Transverse colon (tissue), 4 donors: ENCODE measurements at regions not wholly inside any gene's neighbourhood (a gene's known extent, or its start where the extent isn't known, plus 50 kb on each side); places are given as distances from the start of the nearest gene placed in this dataset.

ENCODE experiments used
- DNase-seq: peaks from one replicate; pipeline ENCODE4 v3.0.0-alpha.2; 2019
- H3K27ac ChIP-seq, 4 donors: fragments of 200-600 bp; sonication (generic); 2 replicates each; pipeline ENCODE4 v1.5.1; 2016 to 2018; ENCODE audit warnings: inconsistent platforms in 4 of 4
- H3K27me3 ChIP-seq: fragments of 200-600 bp; sonication (generic); 2 replicates; pipeline ENCODE4 v1.5.1; 2017; ENCODE audit warnings: inconsistent platforms
- H3K36me3 ChIP-seq, 4 donors: fragments of 200-600 bp; sonication (generic); 2 replicates each; pipeline ENCODE4 v1.5.1; 2017 to 2019; ENCODE audit warnings: inconsistent platforms in 4 of 4
- H3K4me1 ChIP-seq, 4 donors: fragments of 200-600 bp; sonication (generic); 2 replicates each; pipeline ENCODE4 v1.5.1; 2017 to 2020; ENCODE audit warnings: inconsistent platforms in 4 of 4
- H3K4me3 ChIP-seq, 4 donors: fragments of 200-600 bp; sonication (generic); 1 replicate in 1 of 4; 2 replicates in 3 of 4; pipeline versions ENCODE4 v1.5.1 to v1.6.1; 2017 to 2019; ENCODE audit warnings: inconsistent platforms in 4 of 4
- H3K9me3 ChIP-seq, 2 donors: fragments of 200-600 bp; sonication (generic); 2 replicates each; pipeline ENCODE4 v1.5.1; 2017 to 2019; ENCODE audit warnings: inconsistent platforms in 2 of 2
- EP300 ChIP-seq: sonication (generic); formaldehyde crosslinking; IDR thresholded peaks from one replicate; pipeline ENCODE4 v1.6.1; 2017; ENCODE audit warnings: antibody characterized with exemption, low read depth
- POLR2A ChIP-seq: fragments of 450-650 bp; IDR thresholded peaks from one replicate; pipeline ENCODE4 v1.6.1; 2016; ENCODE audit warnings: antibody characterized with exemption, mild to moderate bottlenecking, moderate library complexity
- POLR2AphosphoS5 ChIP-seq, 3 donors: sonication (generic); formaldehyde crosslinking; IDR thresholded peaks; one replicate each; pipeline ENCODE4 v1.6.1; 2016; ENCODE audit warnings: antibody characterized with exemption in 3 of 3
- WGBS, 2 donors: methylation state at CpG; one replicate each; pipeline ENCODE4 v1.1.5; 2018; ENCODE audit warnings: low coverage in 1 of 2; 5-methylcytosine and 5-hydroxymethylcytosine counted together
- in situ Hi-C, 4 donors: fragments of 200-750 bp; cut with MboI; loops; one replicate each; pipeline versions ENCODE4 v1.15.0 to v1.15.1; 2017; ENCODE audit warnings: low sequenced_read_pairs in 3 of 4, low pct_ligation_motif_present in 1 of 4, low pct_unique_long_range_greater_than_20kb in 1 of 4
- intact Hi-C: fragments of 100-400 bp; cut with DNase I; formaldehyde crosslinking; loops from one replicate; pipeline ENCODE4 v1.15.1; 2023; ENCODE audit warnings: low total_unique reads
- TF ChIP-seq, protein P1 (sequence below), 5 experiments: fragments of 200-600 bp in 3 of 5; fragments of 450-650 bp in 2 of 5; sonication (generic) in 3 of 5; IDR thresholded peaks; 1 replicate in 2 of 5; 2 replicates in 3 of 5; pipeline ENCODE4 v1.5.1; 2016 to 2017; ENCODE audit warnings: antibody characterized with exemption in 5 of 5, inconsistent platforms in 3 of 5, mild to moderate bottlenecking in 2 of 5, moderate library complexity in 1 of 5

DNA sequence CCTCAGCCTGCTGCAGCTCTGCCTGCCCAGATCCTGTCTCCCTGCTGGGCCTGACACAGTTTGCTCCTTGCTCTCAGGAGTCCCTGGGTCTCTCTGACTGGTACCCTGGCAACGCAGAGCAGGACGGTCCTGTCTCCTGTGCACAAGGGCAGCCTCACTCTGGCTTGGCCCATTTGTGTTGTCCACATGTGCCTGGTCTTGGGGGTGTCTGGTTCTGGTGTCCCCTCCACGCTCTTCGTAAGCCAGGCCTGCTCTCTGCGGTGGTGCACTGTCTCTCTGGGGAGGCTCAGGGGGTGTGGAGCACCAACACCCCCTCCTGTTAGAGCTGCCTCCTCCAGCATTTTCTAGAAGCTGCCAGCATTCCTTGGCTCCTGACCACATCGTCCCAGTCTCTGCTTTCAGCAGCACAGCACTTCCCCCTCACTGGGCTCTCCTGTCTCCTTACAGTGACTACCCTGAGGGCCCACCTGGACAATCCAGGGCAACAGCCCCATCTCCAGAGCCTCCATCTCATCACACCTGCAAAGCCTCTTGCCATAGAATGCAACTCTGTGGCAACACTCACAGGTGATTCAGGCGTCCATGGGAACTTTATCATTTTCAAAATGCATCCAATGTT is 235.6 kb upstream of the HS6ST1 start:
- DNase-seq = no peak
- no peaks in the 10 kb centered on the region for H3K27me3 ChIP-seq
- TF ChIP-seq POLR2AphosphoS5 (IDR thresholded peaks at IDR 0.05) (no peak), POLR2A (no peak)
- TF ChIP-seq, protein P1, sequence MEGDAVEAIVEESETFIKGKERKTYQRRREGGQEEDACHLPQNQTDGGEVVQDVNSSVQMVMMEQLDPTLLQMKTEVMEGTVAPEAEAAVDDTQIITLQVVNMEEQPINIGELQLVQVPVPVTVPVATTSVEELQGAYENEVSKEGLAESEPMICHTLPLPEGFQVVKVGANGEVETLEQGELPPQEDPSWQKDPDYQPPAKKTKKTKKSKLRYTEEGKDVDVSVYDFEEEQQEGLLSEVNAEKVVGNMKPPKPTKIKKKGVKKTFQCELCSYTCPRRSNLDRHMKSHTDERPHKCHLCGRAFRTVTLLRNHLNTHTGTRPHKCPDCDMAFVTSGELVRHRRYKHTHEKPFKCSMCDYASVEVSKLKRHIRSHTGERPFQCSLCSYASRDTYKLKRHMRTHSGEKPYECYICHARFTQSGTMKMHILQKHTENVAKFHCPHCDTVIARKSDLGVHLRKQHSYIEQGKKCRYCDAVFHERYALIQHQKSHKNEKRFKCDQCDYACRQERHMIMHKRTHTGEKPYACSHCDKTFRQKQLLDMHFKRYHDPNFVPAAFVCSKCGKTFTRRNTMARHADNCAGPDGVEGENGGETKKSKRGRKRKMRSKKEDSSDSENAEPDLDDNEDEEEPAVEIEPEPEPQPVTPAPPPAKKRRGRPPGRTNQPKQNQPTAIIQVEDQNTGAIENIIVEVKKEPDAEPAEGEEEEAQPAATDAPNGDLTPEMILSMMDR (IDR thresholded peaks at IDR 0.05) = no peak
- H3K36me3 ChIP-seq = no peaks in the 10 kb centered on the region
- intact Hi-C loops = no loop called here
- no peaks in the 10 kb centered on the region for H3K4me1 ChIP-seq
- H3K4me3 ChIP-seq = no peak overlapping the region
- H3K9me3 ChIP-seq = no peaks in the 10 kb centered on the region
- H3K27ac ChIP-seq = no peak overlapping the region
- WGBS, 2 donors = 87% methylated on average over 6 of the region's 7 CpGs; no CpG with 5 or more reads in 1 of the 2 donors
- in situ Hi-C loops = no loop called here

DNA sequence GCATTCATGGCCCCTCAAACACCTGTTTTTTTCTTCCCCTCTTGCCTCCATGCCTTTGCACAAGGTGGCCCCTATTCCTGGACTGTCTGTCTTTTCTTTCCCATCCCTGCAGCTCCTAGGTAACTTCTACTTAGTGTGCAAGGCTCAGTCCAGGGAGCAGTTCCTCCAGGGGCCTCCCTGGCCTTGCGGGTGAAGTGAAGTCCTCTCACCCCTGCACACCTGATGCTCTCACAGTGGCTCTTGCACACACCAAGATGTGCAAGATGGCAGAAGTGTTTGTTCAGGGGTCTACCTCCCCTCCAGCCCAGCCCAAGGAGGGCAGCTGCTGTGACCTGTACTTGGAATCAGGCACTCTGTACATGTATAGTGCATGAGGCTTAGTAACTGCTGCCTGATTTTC is 236.8 kb upstream of the HS6ST1 start:
- TF ChIP-seq POLR2AphosphoS5 (IDR thresholded peaks at IDR 0.05) (no peak), EP300 (no peak), POLR2A (no peak)
- TF ChIP-seq, protein P1 (IDR thresholded peaks at IDR 0.05) = no peak
- WGBS, 2 donors = 95% methylated on average over 1 of the region's 1 CpG; no CpG with 5 or more reads in 1 of the 2 donors
- H3K4me3 ChIP-seq = no peak overlapping the region
- in situ Hi-C loops = no loop called here
- intact Hi-C loops = no loop called here
- no peak for DNase-seq
- H3K4me1 ChIP-seq = no peaks in the 10 kb centered on the region
- H3K36me3 ChIP-seq = no peaks in the 10 kb centered on the region
- H3K27ac ChIP-seq = no peak overlapping the region
- H3K9me3 ChIP-seq = no peaks in the 10 kb centered on the region
- H3K27me3 ChIP-seq = no peaks in the 10 kb centered on the region

DNA sequence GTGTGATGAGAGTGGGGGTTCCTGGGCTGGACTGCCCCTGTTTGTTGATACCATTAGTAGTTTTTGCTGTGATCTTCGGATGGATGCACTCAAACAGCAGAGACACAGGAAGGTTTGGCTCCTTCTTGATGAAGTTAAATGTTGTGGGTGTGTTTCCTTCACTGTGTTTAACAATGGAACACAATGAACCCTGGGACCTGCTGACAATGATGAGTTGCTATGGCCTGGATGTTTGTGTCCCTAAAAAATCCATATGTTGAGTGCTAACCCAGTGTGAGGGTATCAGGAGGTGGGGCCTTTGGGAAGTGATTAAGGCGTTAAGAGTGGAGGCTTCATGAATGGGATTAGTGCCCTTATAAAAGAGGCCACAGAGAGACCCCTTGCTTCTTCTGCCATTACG is 237.4 kb upstream of the HS6ST1 start:
- TF ChIP-seq, protein P1 (IDR thresholded peaks at IDR 0.05) = no peak
- TF ChIP-seq EP300 = no peak
- no peak for TF ChIP-seq POLR2A
- no peak for TF ChIP-seq POLR2AphosphoS5 (IDR thresholded peaks at IDR 0.05)
- intact Hi-C loops (no loop called here), in situ Hi-C loops (no loop called here)
- H3K27me3 ChIP-seq = no peaks in the 10 kb centered on the region
- no peaks in the 10 kb centered on the region for H3K36me3 ChIP-seq
- no peak overlapping the region for H3K27ac ChIP-seq
- H3K4me1 ChIP-seq = no peaks in the 10 kb centered on the region
- no peak overlapping the region for H3K4me3 ChIP-seq
- 69% methylated on average over 3 of the region's 3 CpGs; no CpG with 5 or more reads in 1 of the 2 donors for WGBS, 2 donors
- DNase-seq = no peak
- no peaks in the 10 kb centered on the region for H3K9me3 ChIP-seq

DNA sequence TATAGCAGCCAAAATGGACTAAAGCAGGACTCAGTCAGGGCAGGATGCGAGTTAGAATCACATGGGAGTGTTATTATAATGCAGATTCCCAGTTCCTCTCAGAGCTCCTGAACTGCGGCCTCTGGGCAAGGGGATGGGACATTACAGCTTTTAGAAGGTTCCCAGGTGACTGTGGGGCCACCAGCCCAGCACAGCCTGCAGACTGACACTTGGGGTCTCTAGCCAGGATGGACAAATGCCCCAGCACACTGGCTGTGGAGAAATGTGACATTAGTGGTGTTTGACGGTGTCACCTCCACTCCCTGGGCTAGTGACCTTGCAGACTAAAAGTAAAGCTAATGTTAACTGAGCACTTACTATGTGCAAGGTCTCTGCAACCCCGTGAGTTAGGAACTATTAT is 238.0 kb upstream of the HS6ST1 start:
- Histone ChIP-seq H3K9me3 (no peaks in the 10 kb centered on the region), H3K4me1 (no peaks in the 10 kb centered on the region), H3K27ac (no peak overlapping the region), H3K36me3 (no peaks in the 10 kb centered on the region), H3K4me3 (no peak overlapping the region), H3K27me3 (no peaks in the 10 kb centered on the region)
- no peak for TF ChIP-seq POLR2A
- no peak for TF ChIP-seq POLR2AphosphoS5 (IDR thresholded peaks at IDR 0.05)
- TF ChIP-seq, protein P1 (IDR thresholded peaks at IDR 0.05) = no peak
- TF ChIP-seq EP300 = no peak
- DNase-seq = no peak
- in situ Hi-C loops (no loop called here), intact Hi-C loops (no loop called here)
- 87% methylated on average over 3 to 4 of the region's 4 CpGs for WGBS, 2 donors
